Gastrocnemius medialis (tissue), 4 donors: ENCODE measurements at regions not wholly inside any gene's neighbourhood (a gene's known extent, or its start where the extent isn't known, plus 50 kb on each side); places are given as distances from the start of the nearest gene placed in this dataset.

Experiments used
- ATAC-seq, 2 donors: fragments of 150-250 bp; one replicate each; pipeline ENCODE4 v1.9.1; 2016
- DNase-seq, 2 donors: peaks; one replicate each; pipeline ENCODE4 v3.0.0-alpha.2; 2019
- H3K27ac ChIP-seq, 4 donors: fragments of 200-600 bp; sonication (generic); 1 replicate in 1 of 4; 2 replicates in 3 of 4; pipeline ENCODE4 v1.5.1; 2016 to 2018; ENCODE audit warnings: mild to moderate bottlenecking in 2 of 4, moderate library complexity in 1 of 4
- H3K27me3 ChIP-seq, 3 donors: fragments of 200-600 bp; sonication (generic) in 2 of 3; 1 replicate in 1 of 3; 2 replicates in 2 of 3; pipeline versions ENCODE4 v1.5.1 to v1.6.0; 2016 to 2019; ENCODE audit warnings: mild to moderate bottlenecking in 1 of 3, moderate library complexity in 1 of 3
- H3K36me3 ChIP-seq, 2 donors: fragments of 200-600 bp; sonication (generic) in 1 of 2; one replicate each; pipeline ENCODE4 v1.5.1; 2017 to 2018
- H3K4me1 ChIP-seq, 2 donors: fragments of 200-600 bp; sonication (generic) in 1 of 2; one replicate each; pipeline ENCODE4 v1.5.1; 2016 to 2017; ENCODE audit warnings: mild to moderate bottlenecking in 2 of 2
- H3K4me3 ChIP-seq, 4 donors: fragments of 200-600 bp; sonication (generic) in 3 of 4; 1 replicate in 1 of 4; 2 replicates in 3 of 4; pipeline ENCODE4 v1.5.1; 2016 to 2019; ENCODE audit warnings: mild to moderate bottlenecking in 2 of 4
- H3K9me3 ChIP-seq, 3 donors: fragments of 200-600 bp; sonication (generic) in 2 of 3; 1 replicate in 1 of 3; 2 replicates in 2 of 3; pipeline ENCODE4 v1.5.1; 2016 to 2019
- CTCF ChIP-seq, 5 experiments: fragments of 450-650 bp in 3 of 5; fragments of 200-600 bp in 2 of 5; sonication (generic) in 2 of 5; IDR thresholded peaks in 4 of 5; conservative IDR thresholded peaks in 1 of 5; 1 replicate in 4 of 5; 2 replicates in 1 of 5; pipeline ENCODE4 v1.5.1; 2016 to 2019; ENCODE audit warnings: antibody characterized with exemption in 5 of 5, mild to moderate bottlenecking in 3 of 5, moderate library complexity in 3 of 5
- POLR2A ChIP-seq, 2 donors: fragments of 450-650 bp; IDR thresholded peaks; one replicate each; pipeline ENCODE4 v1.6.1; 2017; ENCODE audit warnings: antibody characterized with exemption in 2 of 2, mild to moderate bottlenecking in 2 of 2, moderate library complexity in 2 of 2
- in situ Hi-C, 4 donors: fragments of 200-750 bp; cut with MboI; loops; one replicate each; pipeline versions ENCODE4 v1.15.0 to v1.8.0; 2017; ENCODE audit warnings: low sequenced_read_pairs in 4 of 4
- intact Hi-C: fragments of 100-400 bp; cut with DNase I; formaldehyde crosslinking; loops from one replicate; pipeline ENCODE4 v1.15.1; 2023; ENCODE audit warnings: low total_unique reads

GRCh38 chr5:20241351-20241750, 253.4 kb upstream of the CDH18 start:
- Histone ChIP-seq H3K27ac (no peak overlapping the region), H3K4me1 (no peaks in the 10 kb centered on the region), H3K27me3 (no peaks in the 10 kb centered on the region), H3K4me3 (no peak overlapping the region), H3K9me3 (no peaks in the 10 kb centered on the region), H3K36me3 (no peaks in the 10 kb centered on the region)
- DNase-seq, result no peak
- in situ Hi-C loops (no loop called here), intact Hi-C loops (no loop called here)
- TF ChIP-seq CTCF (IDR thresholded peaks at IDR 0.05 in 4 of 5, conservative IDR thresholded peaks at IDR 0.05 in 1 of 5), result no peak
- TF ChIP-seq POLR2A (IDR thresholded peaks at IDR 0.05), result no peak
- no peak for ATAC-seq

- in situ Hi-C loops, result no loop called here
- intact Hi-C loops, result no loop called here
- ATAC-seq (no peak), DNase-seq (no peak)
- Histone ChIP-seq H3K27ac (no peak overlapping the region), H3K36me3 (no peaks in the 10 kb centered on the region), H3K4me1 (no peaks in the 10 kb centered on the region), H3K27me3 (no peaks in the 10 kb centered on the region), H3K9me3 (no peaks in the 10 kb centered on the region), H3K4me3 (no peak overlapping the region)
- TF ChIP-seq CTCF (IDR thresholded peaks at IDR 0.05 in 4 of 5, conservative IDR thresholded peaks at IDR 0.05 in 1 of 5) (no peak), POLR2A (IDR thresholded peaks at IDR 0.05) (no peak)
Measured at GRCh38 chr5:20231040-20231439, 243.0 kb upstream of the CDH18 start.

- in situ Hi-C loops, result no loop called here
- intact Hi-C loops, result no loop called here
Measured at GRCh38 chr5:20230010-20230409, 242.0 kb upstream of the CDH18 start.

GRCh38 chr5:20229303-20230005, 241.5 kb upstream of the CDH18 start:
- DNase-seq (no peak), ATAC-seq (no peak)
- intact Hi-C loops (no loop called here), in situ Hi-C loops (no loop called here)
- TF ChIP-seq POLR2A (IDR thresholded peaks at IDR 0.05), result no peak
- no peak for TF ChIP-seq CTCF (IDR thresholded peaks at IDR 0.05 in 4 of 5, conservative IDR thresholded peaks at IDR 0.05 in 1 of 5)
- no peaks in the 10 kb centered on the region for H3K27me3 ChIP-seq
- no peak overlapping the region for H3K27ac ChIP-seq
- no peak overlapping the region for H3K4me3 ChIP-seq
- H3K36me3 ChIP-seq, result no peaks in the 10 kb centered on the region
- no peaks in the 10 kb centered on the region for H3K9me3 ChIP-seq
- no peaks in the 10 kb centered on the region for H3K4me1 ChIP-seq

More at GRCh38 chr5:20230010-20230409, 242.0 kb upstream of the CDH18 start:
- DNase-seq (no peak), ATAC-seq (no peak)
- no peaks in the 10 kb centered on the region for H3K36me3 ChIP-seq
- no peak for TF ChIP-seq CTCF (IDR thresholded peaks at IDR 0.05 in 4 of 5, conservative IDR thresholded peaks at IDR 0.05 in 1 of 5)
- TF ChIP-seq POLR2A (IDR thresholded peaks at IDR 0.05), result no peak
- H3K9me3 ChIP-seq, result no peaks in the 10 kb centered on the region
- no peak overlapping the region for H3K4me3 ChIP-seq
- H3K4me1 ChIP-seq, result no peaks in the 10 kb centered on the region
- no peaks in the 10 kb centered on the region for H3K27me3 ChIP-seq
- no peak overlapping the region for H3K27ac ChIP-seq

- H3K9me3 ChIP-seq, result no peaks in the 10 kb centered on the region
- no peak overlapping the region for H3K4me3 ChIP-seq
- in situ Hi-C loops (no loop called here), intact Hi-C loops (loop anchor here (1.0 kb wide), 1 partner anchor 17 kb away; no protein-coding TSS in a partner anchor)
- no peaks in the 10 kb centered on the region for H3K4me1 ChIP-seq
- ATAC-seq (no peak), DNase-seq (no peak)
- H3K27ac ChIP-seq, result no peak overlapping the region
- no peaks in the 10 kb centered on the region for H3K36me3 ChIP-seq
- no peak for TF ChIP-seq CTCF (IDR thresholded peaks at IDR 0.05 in 4 of 5, conservative IDR thresholded peaks at IDR 0.05 in 1 of 5)
- no peaks in the 10 kb centered on the region for H3K27me3 ChIP-seq
Measured at GRCh38 chr5:20224966-20225365, 237.0 kb upstream of the CDH18 start.
